ENCODE measurements at regions not wholly inside any gene's neighbourhood (a gene's known extent, or its start where the extent isn't known, plus 50 kb on each side); places are given as distances from the start of the nearest gene placed in this dataset.

DNA sequence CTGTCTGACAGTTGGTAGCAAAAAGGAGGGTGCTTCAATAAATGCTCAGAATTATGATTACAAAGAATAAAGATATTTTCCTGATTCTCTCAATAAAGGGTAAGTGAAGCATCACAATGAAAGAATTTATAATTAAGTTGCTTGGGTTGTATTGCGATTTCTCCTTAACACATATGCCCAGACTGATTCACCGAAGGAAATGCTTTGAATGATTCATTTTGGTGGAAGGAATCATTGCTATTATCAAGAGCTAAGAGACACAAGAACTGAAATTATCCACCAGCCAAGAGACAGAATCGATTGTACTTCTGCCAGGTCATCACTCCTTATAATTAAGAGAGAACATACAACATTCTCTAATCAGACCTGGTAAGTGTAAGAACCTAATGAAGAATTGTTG is 301.4 kb downstream of the NR4A2 start:
- ATAC-seq (ENCODE audit: low read depth), result no peak
- no peak overlapping the region for H3K27ac ChIP-seq (ENCODE audit: insufficient read depth, low read length)
- no peaks in the 10 kb centered on the region for H3K79me1 ChIP-seq (ENCODE audit: low read depth in 1 of 2, low read length in 2 of 2)
- no peak for TF ChIP-seq CHD1 (IDR thresholded peaks at IDR 0.05; ENCODE audit: low read depth, low read length)
- TF ChIP-seq MAZ (IDR thresholded peaks at IDR 0.05; ENCODE audit: borderline replicate concordance, low read depth, low read length), result no peak
- no peak for TF ChIP-seq MAFK (IDR thresholded peaks at IDR 0.05; ENCODE audit: low read depth, low read length)
- TF ChIP-seq, protein P1, sequence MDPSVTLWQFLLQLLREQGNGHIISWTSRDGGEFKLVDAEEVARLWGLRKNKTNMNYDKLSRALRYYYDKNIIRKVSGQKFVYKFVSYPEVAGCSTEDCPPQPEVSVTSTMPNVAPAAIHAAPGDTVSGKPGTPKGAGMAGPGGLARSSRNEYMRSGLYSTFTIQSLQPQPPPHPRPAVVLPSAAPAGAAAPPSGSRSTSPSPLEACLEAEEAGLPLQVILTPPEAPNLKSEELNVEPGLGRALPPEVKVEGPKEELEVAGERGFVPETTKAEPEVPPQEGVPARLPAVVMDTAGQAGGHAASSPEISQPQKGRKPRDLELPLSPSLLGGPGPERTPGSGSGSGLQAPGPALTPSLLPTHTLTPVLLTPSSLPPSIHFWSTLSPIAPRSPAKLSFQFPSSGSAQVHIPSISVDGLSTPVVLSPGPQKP (IDR thresholded peaks at IDR 0.05; ENCODE audit: borderline replicate concordance, low read depth, low read length), result no peak
- TF ChIP-seq RCOR1 (IDR thresholded peaks at IDR 0.05; ENCODE audit: insufficient replicate concordance, low read length), result no peak
- no peak for TF ChIP-seq FOS (IDR thresholded peaks at IDR 0.05; ENCODE audit: low read depth, low read length)
- TF ChIP-seq, protein P2, sequence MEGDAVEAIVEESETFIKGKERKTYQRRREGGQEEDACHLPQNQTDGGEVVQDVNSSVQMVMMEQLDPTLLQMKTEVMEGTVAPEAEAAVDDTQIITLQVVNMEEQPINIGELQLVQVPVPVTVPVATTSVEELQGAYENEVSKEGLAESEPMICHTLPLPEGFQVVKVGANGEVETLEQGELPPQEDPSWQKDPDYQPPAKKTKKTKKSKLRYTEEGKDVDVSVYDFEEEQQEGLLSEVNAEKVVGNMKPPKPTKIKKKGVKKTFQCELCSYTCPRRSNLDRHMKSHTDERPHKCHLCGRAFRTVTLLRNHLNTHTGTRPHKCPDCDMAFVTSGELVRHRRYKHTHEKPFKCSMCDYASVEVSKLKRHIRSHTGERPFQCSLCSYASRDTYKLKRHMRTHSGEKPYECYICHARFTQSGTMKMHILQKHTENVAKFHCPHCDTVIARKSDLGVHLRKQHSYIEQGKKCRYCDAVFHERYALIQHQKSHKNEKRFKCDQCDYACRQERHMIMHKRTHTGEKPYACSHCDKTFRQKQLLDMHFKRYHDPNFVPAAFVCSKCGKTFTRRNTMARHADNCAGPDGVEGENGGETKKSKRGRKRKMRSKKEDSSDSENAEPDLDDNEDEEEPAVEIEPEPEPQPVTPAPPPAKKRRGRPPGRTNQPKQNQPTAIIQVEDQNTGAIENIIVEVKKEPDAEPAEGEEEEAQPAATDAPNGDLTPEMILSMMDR (conservative IDR thresholded peaks at IDR 0.05; ENCODE audit: low read depth, low read length), result no peak
- TF ChIP-seq USF2 (IDR thresholded peaks at IDR 0.05; ENCODE audit: low read depth, low read length), result no peak
- no peak for TF ChIP-seq NFE2L2 (IDR thresholded peaks at IDR 0.05; ENCODE audit: low read depth, low read length)
- no peak for TF ChIP-seq RAD21 (IDR thresholded peaks at IDR 0.05; ENCODE audit: low read length)
- TF ChIP-seq CEBPB (IDR thresholded peaks at IDR 0.05; ENCODE audit: low read depth, low read length), result no peak
- no peak for TF ChIP-seq BHLHE40 (IDR thresholded peaks at IDR 0.05; ENCODE audit: low read depth, low read length)
- TF ChIP-seq MXI1 (IDR thresholded peaks at IDR 0.05; ENCODE audit: borderline replicate concordance, low read depth, low read length), result no peak
- no peak for TF ChIP-seq POLR2A (IDR thresholded peaks at IDR 0.05; ENCODE audit: low read depth, low read length)
- TF ChIP-seq SMC3 (IDR thresholded peaks at IDR 0.05; ENCODE audit: low read depth, low read length), result no peak
- no peak for TF ChIP-seq RFX5 (IDR thresholded peaks at IDR 0.05; ENCODE audit: low read depth, low read length)
- no peak overlapping the region for H3K18ac ChIP-seq (ENCODE audit: low read depth, low read length)
- no CpG with 5 or more reads among the region's 3 CpGs for WGBS, 2 experiments (ENCODE audit: extremely low coverage in 2 of 2, insufficient read length in 1 of 2)
- no peaks in the 10 kb centered on the region for H3K9me1 ChIP-seq (ENCODE audit: insufficient read depth, low read length)
- H3K27me3 ChIP-seq (ENCODE audit: control insufficient read depth, insufficient read depth, low read length), result no peaks in the 10 kb centered on the region
- H3K36me3 ChIP-seq (ENCODE audit: control insufficient read depth, insufficient read depth, low read length), result no peaks in the 10 kb centered on the region
- no peaks in the 10 kb centered on the region for H4K20me1 ChIP-seq (ENCODE audit: insufficient read depth, low read length)
- no peak overlapping the region for H2BK15ac ChIP-seq (ENCODE audit: low read depth, low read length)
- no peak overlapping the region for H4K8ac ChIP-seq (ENCODE audit: low read depth in 2 of 2, low read length in 2 of 2)
- H3K4me2 ChIP-seq (ENCODE audit: low read depth, low read length), result no peak overlapping the region
- no peaks in the 10 kb centered on the region for H3K4me1 ChIP-seq (ENCODE audit: control insufficient read depth, insufficient read depth, low read length)
- H3K4me3 ChIP-seq (ENCODE audit: insufficient read depth, low read depth, low read length), result no peak overlapping the region
- H2AK9ac ChIP-seq (replicated peaks; ENCODE audit: low read depth, low read length, poor library complexity), result no peak overlapping the region
- H4K91ac ChIP-seq (ENCODE audit: insufficient read depth, low read depth, low read length), result no peak overlapping the region
- H4K5ac ChIP-seq (ENCODE audit: low read depth, low read length), result no peak overlapping the region
- POLR2A ChIA-PET (ENCODE audit: unreplicated experiment), result no interaction called here
- dilution Hi-C loops (cut with HindIII; ENCODE audit: low sequenced_read_pairs, unreplicated experiment), result no loop called here
- H2AFZ ChIP-seq (replicated peaks; ENCODE audit: low read length, poor library complexity), result no peak overlapping the region
- no peak overlapping the region for H3K56ac ChIP-seq (ENCODE audit: extremely low read depth, insufficient read depth, low read length)
- no peak overlapping the region for H3K9ac ChIP-seq (ENCODE audit: low read depth, low read length)
- intact Hi-C loops (cut with micrococcal nuclease), result no loop called here
- H3K4ac ChIP-seq (ENCODE audit: low read depth, low read length), result no peak overlapping the region
- H3K14ac ChIP-seq (replicated peaks; ENCODE audit: low read depth, low read length), result no peak overlapping the region
- no peak overlapping the region for H2BK5ac ChIP-seq (ENCODE audit: low read depth, low read length, poor library complexity, severe bottlenecking)
- no TSS peak for BruUV-seq (replicated peaks)
- 0 out of 2 replicates have a peak, but pooled peaks cover 3% of the 10 kb centered on the region for H3K9me3 ChIP-seq (ENCODE audit: control insufficient read depth, insufficient read depth, low read length)
- H2BK120ac ChIP-seq (ENCODE audit: low read depth, low read length), result no peak overlapping the region
- in situ Hi-C loops (cut with MboI; ENCODE audit: low sequenced_read_pairs), result no loop called here
- H2BK20ac ChIP-seq (ENCODE audit: low read depth, low read length), result no peak overlapping the region
- H3K23ac ChIP-seq (ENCODE audit: low read depth, low read length), result no peak overlapping the region
- H2AK5ac ChIP-seq (ENCODE audit: low read depth, low read length), result no peak overlapping the region
- no peak for DNase-seq
- CTCF ChIA-PET, result no interaction called here

Measured in IMR-90 (cell line).